Pancreas (tissue), 10 donors: ENCODE measurements at regions not wholly inside any gene's neighbourhood (a gene's known extent, or its start where the extent isn't known, plus 50 kb on each side); places are given as distances from the start of the nearest gene placed in this dataset.

Source experiments
- ATAC-seq, 4 donors: fragments of 200-7000 bp; cut with Tn5 transposase; one replicate each; pipeline versions ENCODE4 v1.8.0 to v1.9.1; 2020; ENCODE audit warnings: mild to moderate bottlenecking in 4 of 4, moderate library complexity in 4 of 4
- DNase-seq, 6 donors: peaks; one replicate each; pipeline ENCODE4 v3.0.0-alpha.2; 2020
- FAIRE-seq: peaks from 2 replicates; lab custom pipeline; 2012; peaks lifted over from hg19 to GRCh38; lab: Jason Lieb, UNC
- H3K27ac ChIP-seq, 4 donors: fragments of 200-600 bp; sonication (generic); 1 replicate in 3 of 4; 2 replicates in 1 of 4; pipeline versions ENCODE4 v1.5.0 to v1.8.0; 2020
- H3K27me3 ChIP-seq, 4 donors: fragments of 200-600 bp; one replicate each; pipeline ENCODE4 v1.8.0; 2021
- H3K36me3 ChIP-seq, 3 donors: fragments of 200-600 bp; sonication (generic) in 1 of 3; one replicate each; pipeline versions ENCODE4 v1.5.0 to v1.8.0; 2020 to 2021
- H3K4me1 ChIP-seq, 3 donors: fragments of 200-600 bp; one replicate each; pipeline ENCODE4 v1.8.0; 2021
- H3K4me3 ChIP-seq, 4 donors: fragments of 200-600 bp; sonication (generic) in 2 of 4; one replicate each; pipeline versions ENCODE4 v1.5.0 to v1.8.0; 2020 to 2021
- H3K9me3 ChIP-seq, 4 donors: fragments of 200-600 bp; one replicate each; pipeline ENCODE4 v1.8.0; 2021
- CTCF ChIP-seq, 4 donors: fragments of 200-600 bp; sonication (generic) in 3 of 4; IDR thresholded peaks; one replicate each; pipeline versions ENCODE4 v1.5.0 to v1.8.0; 2021; ENCODE audit warnings: antibody characterized with exemption in 4 of 4
- WGBS, 2 donors: extraction: QIAGEN DNeasy Blood & Tissue Kit; methylation state at CpG; one replicate each; pipeline ENCODE4 v1.1.7; 2013; 5-methylcytosine and 5-hydroxymethylcytosine counted together
- intact Hi-C, 3 donors: fragments of 100-400 bp; cut with DNase I; formaldehyde crosslinking; loops; one replicate each; pipeline versions ENCODE4 v1.11.1 to v1.14.2; 2022
- donor health status: healthy with polysubstance abuse.
- donor health status: DM: no; HTN: no; CAD: no; lungs with moderate emphysema.
- donor health status: DM: no; HTN: no; CAD: no.
- donor health status: control.
- donor health status: control.
- donor health status: Bipolar disorder and iron deficiency.
- donor health status: DM: yes; HTN: yes; CAD: no.
- donor health status: DM: no; HTN: no; CAD: no.
- donor health status: DM: no; HTN: no; CAD: no.
- donor health status: DM: yes; HTN: yes; CAD: no.

GRCh38 chr2:198490748-198491147 is 686.4 kb downstream of the PLCL1 start:
- H3K4me3 ChIP-seq: no peak overlapping the region
- H3K36me3 ChIP-seq: no peaks in the 10 kb centered on the region
- TF ChIP-seq CTCF (IDR thresholded peaks at IDR 0.05): no peak
- H3K27me3 ChIP-seq: no peaks in the 10 kb centered on the region
- intact Hi-C loops: no loop called here
- no peaks in the 10 kb centered on the region for H3K9me3 ChIP-seq
- WGBS, 2 donors: 38 to 40% methylated on average over 2 of the region's 2 CpGs
- ATAC-seq (no peak), DNase-seq (no peak), FAIRE-seq (no peak)
- no peak overlapping the region for H3K27ac ChIP-seq
- no peaks in the 10 kb centered on the region for H3K4me1 ChIP-seq

GRCh38 chr2:198488964-198489363 is 684.6 kb downstream of the PLCL1 start:
- intact Hi-C loops: no loop called here
- ATAC-seq: no peak
- Histone ChIP-seq H3K27me3 (no peaks in the 10 kb centered on the region), H3K9me3 (no peaks in the 10 kb centered on the region), H3K4me3 (no peak overlapping the region), H3K27ac (no peak overlapping the region), H3K36me3 (no peaks in the 10 kb centered on the region), H3K4me1 (no peaks in the 10 kb centered on the region)
- no peak for TF ChIP-seq CTCF (IDR thresholded peaks at IDR 0.05)
- no peak for DNase-seq
- FAIRE-seq: no peak

- TF ChIP-seq CTCF (IDR thresholded peaks at IDR 0.05): no peak
- Histone ChIP-seq H3K27me3 (no peaks in the 10 kb centered on the region), H3K4me1 (peaks cover 0 to 4% (median 0%) of the 10 kb centered on the region in 3 donors), H3K36me3 (no peaks in the 10 kb centered on the region), H3K4me3 (no peak overlapping the region), H3K9me3 (no peaks in the 10 kb centered on the region), H3K27ac (no peak overlapping the region)
- FAIRE-seq (no peak), DNase-seq (no peak), ATAC-seq (no peak)
- intact Hi-C loops: no loop called here
- WGBS, 2 donors: 53 to 60% methylated on average over 2 of the region's 2 CpGs
Measured at GRCh38 chr2:198483051-198483450, 678.7 kb downstream of the PLCL1 start.

- H3K27ac ChIP-seq: no peak overlapping the region
- no peak for TF ChIP-seq CTCF (IDR thresholded peaks at IDR 0.05)
- no peaks in the 10 kb centered on the region for H3K27me3 ChIP-seq
- 64 to 76% methylated on average over 2 of the region's 2 CpGs for WGBS, 2 donors
- no peaks in the 10 kb centered on the region for H3K36me3 ChIP-seq
- H3K4me1 ChIP-seq: peaks cover 0 to 4% (median 0%) of the 10 kb centered on the region in 3 donors
- intact Hi-C loops: no loop called here
- no peaks in the 10 kb centered on the region for H3K9me3 ChIP-seq
- DNase-seq (no peak), FAIRE-seq (no peak), ATAC-seq (no peak)
- no peak overlapping the region for H3K4me3 ChIP-seq
Measured at GRCh38 chr2:198479065-198479464, 674.7 kb downstream of the PLCL1 start.

- DNase-seq (no peak), ATAC-seq (no peak), FAIRE-seq (no peak)
- intact Hi-C loops: no loop called here
- H3K36me3 ChIP-seq: no peaks in the 10 kb centered on the region
- peaks cover 0 to under 1% (median 0%) of the 10 kb centered on the region in 3 donors for H3K4me1 ChIP-seq
- H3K4me3 ChIP-seq: no peak overlapping the region
- H3K27me3 ChIP-seq: no peaks in the 10 kb centered on the region
- no peaks in the 10 kb centered on the region for H3K9me3 ChIP-seq
- 81 to 84% methylated on average over 1 of the region's 1 CpG for WGBS, 2 donors
- TF ChIP-seq CTCF (IDR thresholded peaks at IDR 0.05): no peak
- H3K27ac ChIP-seq: no peak overlapping the region
Measured at GRCh38 chr2:198478361-198478760, 674.0 kb downstream of the PLCL1 start.
